Thoracic aorta (tissue), 2 donors: ENCODE measurements at regions not wholly inside any gene's neighbourhood (a gene's known extent, or its start where the extent isn't known, plus 50 kb on each side); places are given as distances from the start of the nearest gene placed in this dataset.

ENCODE experiments used
- ATAC-seq: fragments of 150-250 bp; one replicate; pipeline ENCODE4 v1.8.0; 2017; ENCODE audit warnings: low read depth; ENCODE audit not compliant: insufficient number of reproducible peaks, low FRiP score
- DNase-seq: peaks from one replicate; pipeline ENCODE4 v3.0.0-alpha.2; 2020; ENCODE audit warnings: low spot score
- H3K27ac ChIP-seq, 2 donors: fragments of 200-600 bp; sonication (generic); 1 replicate in 1 of 2; 2 replicates in 1 of 2; pipeline ENCODE4 v1.5.1; 2016; ENCODE audit warnings: mild to moderate bottlenecking in 2 of 2, moderate library complexity in 2 of 2
- H3K27me3 ChIP-seq: fragments of 200-600 bp; sonication (generic); replicated peaks from 2 replicates; pipeline ENCODE4 v1.6.0; 2016; ENCODE audit warnings: mild to moderate bottlenecking; ENCODE audit not compliant: insufficient read depth
- H3K36me3 ChIP-seq: fragments of 200-600 bp; sonication (generic); one replicate; pipeline ENCODE4 v1.5.1; 2016
- H3K4me1 ChIP-seq, 2 donors: fragments of 200-600 bp; sonication (generic); 1 replicate in 1 of 2; 2 replicates in 1 of 2; pipeline versions ENCODE4 v1.5.1 to v1.6.0; 2016; ENCODE audit warnings: low read depth in 2 of 2, mild to moderate bottlenecking in 1 of 2; ENCODE audit not compliant: control insufficient read depth in 1 of 2
- H3K4me3 ChIP-seq: fragments of 200-600 bp; sonication (generic); 2 replicates; pipeline ENCODE4 v1.5.1; 2016; ENCODE audit warnings: mild to moderate bottlenecking
- H3K9me3 ChIP-seq: fragments of 200-600 bp; sonication (generic); 2 replicates; pipeline ENCODE4 v1.5.1; 2016
- TF ChIP-seq, protein P1 (sequence below): fragments of 200-600 bp; sonication (generic); IDR thresholded peaks from one replicate; pipeline ENCODE4 v1.5.1; 2019; ENCODE audit warnings: antibody characterized with exemption

DNA sequence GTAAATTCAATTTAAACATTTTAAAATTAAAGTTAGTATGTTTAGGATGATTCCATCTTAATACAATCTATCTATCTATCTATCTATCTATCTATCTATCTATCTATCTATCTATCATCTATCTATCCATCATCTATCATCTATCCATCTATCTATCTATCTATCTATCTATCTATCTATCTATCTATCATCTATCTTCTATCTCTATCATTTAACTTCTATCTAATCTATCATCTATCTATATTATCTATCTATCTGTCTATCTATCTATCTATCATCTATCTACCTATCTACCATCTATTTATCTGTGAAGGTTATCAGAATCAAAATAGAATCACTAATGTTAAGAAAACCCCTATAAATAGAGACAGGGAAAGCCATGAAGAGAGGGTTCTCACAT, 78.3 kb downstream of the RAMP3 start:
- TF ChIP-seq, protein P1, sequence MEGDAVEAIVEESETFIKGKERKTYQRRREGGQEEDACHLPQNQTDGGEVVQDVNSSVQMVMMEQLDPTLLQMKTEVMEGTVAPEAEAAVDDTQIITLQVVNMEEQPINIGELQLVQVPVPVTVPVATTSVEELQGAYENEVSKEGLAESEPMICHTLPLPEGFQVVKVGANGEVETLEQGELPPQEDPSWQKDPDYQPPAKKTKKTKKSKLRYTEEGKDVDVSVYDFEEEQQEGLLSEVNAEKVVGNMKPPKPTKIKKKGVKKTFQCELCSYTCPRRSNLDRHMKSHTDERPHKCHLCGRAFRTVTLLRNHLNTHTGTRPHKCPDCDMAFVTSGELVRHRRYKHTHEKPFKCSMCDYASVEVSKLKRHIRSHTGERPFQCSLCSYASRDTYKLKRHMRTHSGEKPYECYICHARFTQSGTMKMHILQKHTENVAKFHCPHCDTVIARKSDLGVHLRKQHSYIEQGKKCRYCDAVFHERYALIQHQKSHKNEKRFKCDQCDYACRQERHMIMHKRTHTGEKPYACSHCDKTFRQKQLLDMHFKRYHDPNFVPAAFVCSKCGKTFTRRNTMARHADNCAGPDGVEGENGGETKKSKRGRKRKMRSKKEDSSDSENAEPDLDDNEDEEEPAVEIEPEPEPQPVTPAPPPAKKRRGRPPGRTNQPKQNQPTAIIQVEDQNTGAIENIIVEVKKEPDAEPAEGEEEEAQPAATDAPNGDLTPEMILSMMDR, result no peak

DNA sequence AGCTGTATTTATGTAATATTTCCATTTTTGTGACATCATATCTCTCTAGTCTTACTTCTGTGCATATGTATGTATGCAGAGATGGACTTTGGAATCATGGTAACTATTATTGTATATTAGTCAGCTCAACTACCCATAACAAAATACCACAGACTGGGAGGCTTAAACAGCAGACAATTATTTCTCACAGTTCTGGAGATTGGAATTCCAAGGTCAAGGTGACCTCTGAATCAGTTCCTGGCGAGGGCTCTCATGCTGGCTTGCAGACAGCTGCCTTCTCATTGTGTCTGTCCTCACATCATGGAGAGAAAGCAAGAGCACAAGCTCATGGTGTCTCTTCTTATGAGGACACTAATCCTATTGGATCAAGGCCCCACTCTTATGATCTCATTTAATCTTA, 79.1 kb downstream of the RAMP3 start:
- Histone ChIP-seq H3K36me3 (no peaks in the 10 kb centered on the region), H3K27me3 (no peaks in the 10 kb centered on the region), H3K9me3 (no peaks in the 10 kb centered on the region), H3K4me1 (no peaks in the 10 kb centered on the region), H3K27ac (no peak overlapping the region), H3K4me3 (no peak overlapping the region)
- TF ChIP-seq, protein P1, result no peak
- no peak for ATAC-seq
- no peak for DNase-seq

More for the DNA sequence above, 78.3 kb downstream of the RAMP3 start:
- DNase-seq, result no peak
- ATAC-seq, result no peak
- Histone ChIP-seq H3K27ac (no peak overlapping the region), H3K9me3 (no peaks in the 10 kb centered on the region), H3K4me1 (no peaks in the 10 kb centered on the region), H3K36me3 (no peaks in the 10 kb centered on the region), H3K4me3 (no peak overlapping the region), H3K27me3 (no peaks in the 10 kb centered on the region)

DNA sequence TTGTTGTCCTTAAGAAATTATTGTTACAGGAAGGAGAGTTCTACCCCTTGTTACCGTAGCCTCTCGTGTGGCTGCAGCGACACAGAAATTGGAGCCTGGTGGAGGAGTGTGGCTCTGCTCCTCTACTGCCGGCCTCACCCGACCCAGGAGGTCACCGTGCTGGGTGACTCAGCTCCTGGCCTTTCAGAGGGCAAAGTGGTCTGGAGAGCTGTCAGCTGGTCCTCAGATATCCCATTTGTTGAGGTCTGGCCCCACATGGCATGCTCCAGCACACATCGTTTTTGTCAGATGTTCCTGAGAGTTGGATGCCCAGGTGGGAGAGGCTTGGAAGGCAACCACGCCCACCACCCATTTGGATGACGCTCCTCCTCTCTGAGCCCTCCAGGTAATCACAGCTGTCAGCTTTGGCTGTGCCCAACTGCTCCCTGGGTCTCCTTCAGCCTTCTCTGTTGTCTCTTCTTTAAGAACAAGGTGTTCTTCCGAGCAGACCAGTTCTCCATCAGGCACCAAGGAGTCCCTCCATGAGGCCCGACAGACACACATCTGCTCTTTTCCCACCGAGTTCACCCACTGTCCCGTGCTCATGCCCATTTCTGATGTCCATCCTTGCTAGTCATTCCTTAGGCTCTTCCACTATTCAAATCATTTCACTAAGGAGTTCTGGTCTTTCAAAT, 80.3 kb downstream of the RAMP3 start:
- TF ChIP-seq, protein P1, result no peak
- H3K4me1 ChIP-seq, result no peaks in the 10 kb centered on the region
- no peaks in the 10 kb centered on the region for H3K27me3 ChIP-seq
- DNase-seq (no peak), ATAC-seq (no peak)
- no peak overlapping the region for H3K27ac ChIP-seq
- H3K36me3 ChIP-seq, result no peaks in the 10 kb centered on the region
- no peaks in the 10 kb centered on the region for H3K9me3 ChIP-seq
- no peak overlapping the region for H3K4me3 ChIP-seq

DNA sequence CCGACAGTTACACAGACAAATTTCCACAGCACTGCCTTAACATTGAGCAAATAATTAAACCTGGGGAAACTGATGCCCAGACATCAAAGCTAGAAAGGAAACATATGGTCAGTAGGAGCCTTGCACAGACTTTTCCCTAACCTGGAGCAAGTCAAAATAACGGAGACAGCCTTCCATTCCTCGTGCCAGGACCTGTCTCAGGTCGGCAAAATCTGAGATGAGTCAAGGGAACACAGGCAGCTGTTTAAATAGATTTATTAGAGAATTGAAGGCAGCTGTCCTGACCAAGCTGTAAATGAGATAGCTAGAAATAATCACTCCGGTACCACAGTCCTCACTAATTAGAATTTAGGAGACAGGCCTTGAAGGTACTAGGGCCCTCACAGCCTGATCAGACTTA, 81.2 kb downstream of the RAMP3 start:
- ATAC-seq (no peak), DNase-seq (no peak)
- Histone ChIP-seq H3K4me3 (no peak overlapping the region), H3K36me3 (no peaks in the 10 kb centered on the region), H3K4me1 (no peaks in the 10 kb centered on the region), H3K27me3 (no peaks in the 10 kb centered on the region), H3K27ac (no peak overlapping the region), H3K9me3 (no peaks in the 10 kb centered on the region)
- TF ChIP-seq, protein P1, result no peak

DNA sequence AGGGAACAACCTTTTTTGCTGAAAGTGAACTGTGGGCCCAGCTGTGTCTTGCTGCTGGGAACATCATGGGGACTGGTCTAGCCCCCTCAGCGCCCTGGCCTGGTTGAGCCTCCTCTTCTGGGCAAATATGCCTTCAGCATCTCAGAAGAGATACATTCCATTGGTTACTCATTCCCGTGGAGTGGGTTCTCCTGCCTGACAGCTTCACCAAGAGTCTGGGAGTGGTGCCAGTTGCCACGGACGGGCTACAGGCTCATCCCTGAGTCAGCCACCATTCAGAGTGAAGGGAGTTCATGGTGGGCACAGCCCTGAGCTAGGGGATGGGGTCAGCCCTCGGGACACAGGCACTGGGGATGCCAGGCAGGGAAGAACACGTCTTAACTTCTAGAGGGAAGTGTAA, 81.9 kb downstream of the RAMP3 start:
- TF ChIP-seq, protein P1, result no peak
- H3K27me3 ChIP-seq, result no peaks in the 10 kb centered on the region
- DNase-seq (no peak), ATAC-seq (no peak)
- no peak overlapping the region for H3K27ac ChIP-seq
- H3K9me3 ChIP-seq, result no peaks in the 10 kb centered on the region
- H3K4me3 ChIP-seq, result no peak overlapping the region
- no peaks in the 10 kb centered on the region for H3K36me3 ChIP-seq
- H3K4me1 ChIP-seq, result no peaks in the 10 kb centered on the region
